ENCODE measurements at regions not wholly inside any gene's neighbourhood (a gene's known extent, or its start where the extent isn't known, plus 50 kb on each side); places are given as distances from the start of the nearest gene placed in this dataset.
A peak's percentile ranks its signal among the peaks of the same experiment; 100 is the strongest.

DNA sequence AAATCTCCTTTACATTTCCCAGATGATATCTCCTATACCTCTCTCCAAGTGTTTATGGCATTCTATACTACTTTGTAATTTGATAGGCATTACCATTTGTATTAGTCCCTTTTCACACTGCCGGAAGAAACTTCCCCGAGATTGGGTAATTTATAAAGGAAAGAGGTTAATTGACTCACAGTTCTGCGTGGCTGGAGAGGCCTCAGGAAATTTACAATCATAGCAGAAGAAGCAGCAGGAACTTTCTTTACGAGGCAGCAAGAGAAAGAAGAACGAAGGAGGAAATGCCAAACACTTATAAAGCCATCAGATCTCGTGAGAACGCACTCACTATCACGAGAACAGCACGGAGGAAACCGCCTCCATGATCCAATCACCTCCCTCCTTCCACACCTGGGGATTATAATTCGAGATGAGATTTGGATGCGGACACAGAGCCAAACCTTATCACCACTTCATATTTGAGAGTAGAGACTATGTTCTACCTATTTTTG is 1194.6 kb downstream of the SORCS1 start:
- DNase-seq = no peak

GRCh38 chr10:105968666-105969065 is 1195.8 kb downstream of the SORCS1 start:
- DNase-seq = no peak

DNA sequence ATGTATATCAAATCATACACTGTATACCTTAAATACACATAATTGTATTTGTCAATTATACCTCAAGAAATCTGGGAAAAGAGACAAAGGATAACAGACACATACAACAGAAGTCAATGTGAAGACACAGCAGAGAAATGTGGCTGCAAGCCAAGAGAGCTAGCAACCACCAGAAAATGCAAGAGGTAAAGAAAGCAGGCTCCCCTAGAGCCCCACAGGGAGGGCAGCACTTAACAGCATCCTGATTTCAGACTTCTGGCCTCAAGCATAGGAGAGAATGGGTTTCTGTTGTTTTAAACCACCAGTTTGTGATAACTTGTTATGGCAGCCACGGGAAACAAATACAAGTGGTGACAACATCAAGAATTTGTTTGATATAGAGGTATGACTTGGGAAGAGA is 1197.2 kb downstream of the SORCS1 start:
- no peak for DNase-seq

DNA sequence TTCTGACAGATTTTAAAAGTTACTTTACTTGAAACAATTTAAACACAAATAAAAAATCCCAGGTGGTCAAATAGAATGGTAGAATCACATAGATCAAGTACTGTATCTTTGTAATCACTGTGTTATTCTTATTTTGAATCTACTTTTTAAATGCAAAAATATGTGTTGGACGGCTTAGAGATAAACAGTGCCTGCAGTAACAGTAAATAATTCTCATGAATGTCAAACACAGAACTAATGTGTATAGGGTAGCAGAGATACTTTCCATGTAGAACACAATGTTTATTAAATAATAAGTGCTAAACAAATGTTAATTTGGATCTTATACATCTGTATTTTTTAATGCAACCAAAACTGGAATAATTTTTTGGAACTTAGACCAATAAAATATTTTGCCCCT is 1199.4 kb downstream of the SORCS1 start:
- no peak for DNase-seq

- DNase-seq = no peak
Measured at GRCh38 chr10:105964009-105964408, 1200.5 kb downstream of the SORCS1 start.

DNA sequence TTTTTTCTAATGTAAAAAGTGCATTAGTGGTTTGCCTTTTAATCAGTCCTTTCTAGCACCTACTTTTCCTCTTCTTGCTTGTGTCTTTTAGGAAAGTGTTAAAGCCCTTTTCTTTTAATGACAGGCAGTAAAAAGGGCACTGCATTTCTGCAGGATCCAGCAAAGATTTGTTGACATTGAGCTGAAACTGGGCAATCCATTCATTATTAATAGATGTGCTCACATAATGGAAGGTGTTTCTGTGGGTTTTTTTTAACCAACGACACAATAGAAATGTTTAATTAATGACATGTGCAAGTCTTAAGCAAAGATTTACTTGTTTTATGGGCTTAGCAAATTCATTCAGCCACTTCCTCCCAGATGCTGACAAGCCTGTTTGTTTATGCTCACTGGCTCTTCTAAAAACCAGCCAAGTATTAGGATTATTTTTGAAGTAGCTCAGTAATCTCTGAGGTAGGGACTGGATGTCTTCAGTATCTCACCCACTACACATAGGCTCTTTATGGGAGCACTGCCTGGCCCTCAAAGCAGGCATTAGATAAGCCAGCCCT is 1201.1 kb downstream of the SORCS1 start:
- no peak for DNase-seq

GRCh38 chr10:105956550-105956949 is 1208.0 kb downstream of the SORCS1 start:
- DNase-seq = no peak

- DNase-seq = no peak
Measured at GRCh38 chr10:105953861-105954260, 1210.6 kb downstream of the SORCS1 start.

DNA sequence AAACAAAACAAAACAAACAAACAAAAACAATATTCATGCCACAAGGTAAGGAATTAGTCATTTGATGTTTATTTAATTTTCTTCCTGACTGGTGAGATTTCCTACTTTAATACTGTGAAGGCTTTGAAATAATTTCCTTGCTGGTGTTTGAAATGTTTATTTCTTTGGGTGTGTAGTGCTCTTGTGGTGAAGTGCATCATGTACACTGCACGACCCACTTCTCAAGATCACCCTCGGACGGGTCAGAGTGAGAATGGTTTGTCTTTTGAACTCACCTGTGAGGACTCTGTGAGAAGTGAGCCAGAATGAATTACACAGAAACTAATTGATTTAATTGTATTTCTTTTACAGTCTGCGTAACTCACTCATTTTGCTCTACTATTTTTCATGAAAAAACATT is 1211.5 kb downstream of the SORCS1 start:
- DNase-seq = no peak

DNA sequence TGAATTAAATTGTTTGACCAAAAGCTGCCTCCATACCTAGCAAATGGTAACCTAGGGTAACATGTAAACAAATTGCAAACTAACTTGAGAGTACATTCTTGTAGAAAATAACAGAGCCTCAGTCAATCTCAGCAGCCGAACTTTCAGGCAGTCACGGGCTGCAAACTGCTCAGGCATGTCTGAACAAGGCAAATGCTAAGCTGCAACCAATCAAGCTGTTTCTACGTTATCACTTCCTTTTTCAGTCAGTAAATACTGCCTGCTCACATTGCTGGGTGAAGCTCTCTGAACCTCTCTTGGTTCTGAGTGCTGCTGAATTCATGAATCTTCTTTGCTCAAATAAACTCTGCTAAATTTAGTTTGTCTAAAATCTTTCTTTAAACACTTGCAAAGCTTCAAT is 1212.4 kb downstream of the SORCS1 start:
- DNase-seq = peak; percentile 8

DNA sequence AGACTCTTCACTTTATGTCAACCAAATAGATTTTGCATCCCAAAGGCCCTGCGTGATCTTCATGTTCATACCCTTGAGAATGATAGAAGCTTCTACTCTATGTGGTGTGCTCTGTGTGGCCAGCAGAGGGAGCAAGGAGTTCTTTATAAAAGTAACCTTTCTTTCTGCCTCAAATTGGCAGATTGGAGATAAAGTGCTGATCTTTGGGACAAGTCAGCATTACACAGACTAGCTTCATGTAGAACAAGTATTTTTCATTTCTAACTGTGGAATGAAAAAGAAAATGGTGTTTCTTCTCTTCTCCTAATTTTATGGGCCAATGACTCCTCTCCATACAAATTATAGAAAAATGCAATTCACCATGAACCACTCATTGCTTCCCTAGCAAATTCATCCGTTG is 1214.1 kb downstream of the SORCS1 start:
- DNase-seq = no peak

DNA sequence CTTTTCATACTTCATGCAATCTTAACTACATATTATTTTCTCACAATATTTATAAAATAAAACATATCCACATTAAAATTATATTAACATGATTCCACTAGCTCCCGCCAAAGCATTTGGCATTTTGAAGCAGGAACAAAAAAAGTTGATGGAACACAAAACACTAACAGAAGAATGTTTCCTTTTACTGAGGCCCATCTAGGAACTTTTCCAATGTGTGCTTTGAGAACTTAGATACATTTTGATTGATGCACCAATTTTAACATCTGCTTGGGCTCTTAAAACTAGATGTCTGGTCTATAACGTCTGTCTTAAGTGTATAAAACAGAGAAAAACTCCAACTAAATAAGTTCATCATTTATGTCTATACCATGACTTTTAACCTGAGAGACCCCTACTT is 1214.8 kb downstream of the SORCS1 start:
- DNase-seq = no peak

DNA sequence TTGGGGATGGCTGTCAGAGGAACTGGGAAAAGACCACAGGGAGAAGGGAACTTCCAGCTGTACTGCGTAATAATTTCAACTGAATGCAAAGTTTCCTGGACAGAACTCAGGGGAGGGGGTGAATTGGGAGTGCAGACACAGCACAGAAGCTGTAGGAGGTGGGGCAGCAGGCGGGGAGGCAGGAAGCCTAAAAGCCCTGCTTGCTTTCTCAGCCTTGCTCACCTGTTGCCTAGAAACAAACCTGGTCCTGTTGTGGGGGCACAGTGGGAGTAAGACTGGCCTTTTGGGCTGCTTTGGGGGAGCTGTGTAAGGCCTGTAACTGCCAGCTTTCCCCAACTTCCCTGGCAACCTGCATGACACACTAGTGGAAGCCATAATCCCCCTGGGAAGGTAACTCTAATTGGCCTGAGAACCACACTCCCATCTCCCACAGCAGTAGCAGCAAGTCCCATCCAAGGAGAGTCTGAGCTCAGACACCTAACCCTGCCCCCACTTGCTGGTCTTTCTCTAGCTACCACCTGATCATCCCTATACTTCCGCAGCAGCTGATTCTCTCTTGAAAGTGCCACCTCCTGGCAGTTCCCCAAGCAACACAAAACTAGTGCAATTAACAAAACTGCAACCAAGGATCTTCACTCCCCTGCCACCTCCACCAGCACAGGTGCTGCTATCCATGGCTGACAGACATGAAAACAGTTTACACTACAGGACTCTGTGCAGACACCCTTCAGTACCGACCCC is 1239.3 kb downstream of the SORCS1 start:
- no peak for DNase-seq

- DNase-seq = no peak
Measured at GRCh38 chr10:105921348-105921747, 1243.2 kb downstream of the SORCS1 start.

DNA sequence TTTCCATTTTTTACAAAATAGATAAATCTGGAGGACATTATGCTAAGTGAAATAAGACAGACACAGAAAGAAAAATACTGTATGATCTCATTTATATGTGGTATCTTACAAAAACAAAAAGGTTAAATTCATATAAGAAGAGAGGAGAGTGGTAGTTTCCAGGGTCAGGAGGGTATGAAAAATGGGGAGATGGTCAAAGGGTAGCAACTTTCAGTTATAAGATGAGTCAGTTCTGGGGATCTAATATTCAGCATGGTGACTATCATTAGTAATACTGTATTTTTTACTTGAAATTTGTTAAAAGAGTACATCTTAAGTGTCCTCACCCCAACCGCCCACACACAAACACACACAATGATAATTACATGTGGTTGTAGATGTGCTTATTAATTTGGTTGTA is 1250.1 kb downstream of the SORCS1 start:
- DNase-seq = no peak

DNA sequence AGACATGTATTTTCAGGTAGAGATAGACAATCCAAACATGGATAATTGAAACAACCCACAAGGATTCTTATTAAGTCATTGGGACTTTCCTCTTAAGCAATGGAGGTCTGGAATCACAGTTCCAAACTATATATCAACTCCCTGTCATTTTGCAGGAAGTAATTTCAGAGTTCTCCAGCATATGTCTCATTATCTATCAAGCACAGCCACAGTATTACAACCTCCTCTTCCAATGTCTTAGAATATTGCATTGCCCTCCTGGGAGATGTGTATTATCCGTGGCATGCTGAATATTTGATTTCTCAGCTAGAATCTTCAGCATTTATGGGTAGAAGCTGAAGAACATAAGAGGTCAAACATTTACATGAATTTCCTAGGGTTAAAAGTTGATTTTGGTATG is 1255.8 kb downstream of the SORCS1 start:
- DNase-seq = no peak

- DNase-seq = no peak
Measured at GRCh38 chr10:105885495-105885894, 1244.4 kb downstream of the SORCS3 start.

- DNase-seq = no peak
Measured at GRCh38 chr10:105879401-105879800, 1238.3 kb downstream of the SORCS3 start.

GRCh38 chr10:105875050-105875449 is 1234.0 kb downstream of the SORCS3 start:
- DNase-seq = no peak

DNA sequence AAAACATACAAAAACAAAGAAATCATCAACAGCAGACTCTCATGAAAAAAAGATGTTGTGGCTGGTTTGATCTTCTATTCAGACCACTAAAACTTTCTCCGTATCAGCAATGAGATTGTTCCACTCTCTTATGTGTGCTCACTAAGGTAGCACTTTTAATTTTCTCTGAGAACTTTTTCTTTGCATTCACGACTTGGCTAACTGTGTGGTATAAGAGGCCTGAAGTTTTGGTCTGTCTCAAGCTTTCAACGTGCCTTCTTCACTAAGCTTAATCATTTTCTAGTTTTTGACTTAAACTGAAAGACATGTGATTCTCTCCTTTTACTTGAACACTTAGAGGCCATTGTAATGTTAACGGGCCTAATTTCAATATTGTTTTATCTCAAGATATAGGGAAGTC is 1231.6 kb downstream of the SORCS3 start:
- no peak for DNase-seq

DNA sequence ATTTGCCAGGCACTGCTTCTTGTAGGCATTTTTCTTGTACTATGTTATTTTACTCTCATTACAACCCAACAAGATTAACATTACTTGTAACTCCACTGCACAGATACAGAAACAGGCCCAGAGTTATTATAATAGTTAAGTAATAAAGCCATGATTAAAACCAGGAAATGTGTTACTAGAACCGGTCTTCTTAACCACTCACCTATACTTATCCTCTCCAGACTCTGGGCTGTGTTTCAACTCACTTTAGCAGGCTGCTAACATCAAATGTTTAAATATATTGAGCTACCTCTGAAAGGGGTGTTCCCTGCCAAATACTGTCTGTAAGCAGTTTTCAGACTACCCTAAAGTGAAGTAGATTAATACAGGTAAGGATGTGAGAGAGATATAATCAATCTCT is 1227.8 kb downstream of the SORCS3 start:
- DNase-seq = no peak

- DNase-seq = no peak
Measured at GRCh38 chr10:105864854-105865253, 1223.8 kb downstream of the SORCS3 start.

GRCh38 chr10:105857268-105858264 is 1216.5 kb downstream of the SORCS3 start:
- no peak for DNase-seq

- DNase-seq = no peak
Measured at GRCh38 chr10:105855791-105856190, 1214.7 kb downstream of the SORCS3 start.

Data from DMS 273 treated with DMSO at 0.1 percent for 48 hours (cell line).